Prostate gland (tissue), 2 donors: ENCODE measurements at regions not wholly inside any gene's neighbourhood (a gene's known extent, or its start where the extent isn't known, plus 50 kb on each side); places are given as distances from the start of the nearest gene placed in this dataset.

Experiments used
- DNase-seq: peaks from one replicate; pipeline ENCODE4 v3.0.0-alpha.2; 2019; ENCODE audit warnings: low spot score
- H3K27ac ChIP-seq, 2 donors: fragments of 200-600 bp; sonication (generic); 2 replicates each; pipeline ENCODE4 v1.5.1; 2017 to 2019
- H3K27me3 ChIP-seq: fragments of 200-600 bp; sonication (generic); replicated peaks from 2 replicates; pipeline ENCODE4 v1.5.1; 2019; ENCODE audit not compliant: insufficient read depth
- H3K36me3 ChIP-seq, 2 donors: fragments of 200-600 bp; sonication (generic); 1 replicate in 1 of 2; 2 replicates in 1 of 2; pipeline versions ENCODE4 v1.5.1 to v1.8.1; 2017 to 2019
- H3K4me1 ChIP-seq: fragments of 200-600 bp; sonication (generic); replicated peaks from 2 replicates; pipeline ENCODE4 v1.5.1; 2019
- H3K4me3 ChIP-seq, 2 donors: fragments of 200-600 bp; sonication (generic); 2 replicates each; pipeline ENCODE4 v1.5.1; 2017 to 2019
- H3K9me3 ChIP-seq: fragments of 200-600 bp; sonication (generic); 2 replicates; pipeline ENCODE4 v1.5.1; 2017
- POLR2A ChIP-seq: fragments of 450-650 bp; IDR thresholded peaks from one replicate; pipeline ENCODE4 v1.6.1; 2016; ENCODE audit warnings: antibody characterized with exemption, mild to moderate bottlenecking
- POLR2AphosphoS5 ChIP-seq: sonication (generic); formaldehyde crosslinking; IDR thresholded peaks from one replicate; pipeline ENCODE4 v1.6.1; 2017; ENCODE audit warnings: antibody characterized with exemption
- WGBS: methylation state at CpG from one replicate; pipeline ENCODE4 v1.1.5; 2018; 5-methylcytosine and 5-hydroxymethylcytosine counted together
- intact Hi-C: fragments of 100-400 bp; cut with DNase I; formaldehyde crosslinking; loops from one replicate; pipeline ENCODE4 v1.14.2; 2022
- TF ChIP-seq, protein P1 (sequence below), 4 experiments: fragments of 200-600 bp in 2 of 4; fragments of 450-650 bp in 2 of 4; sonication (generic) in 2 of 4; IDR thresholded peaks; 1 replicate in 3 of 4; 2 replicates in 1 of 4; pipeline ENCODE4 v1.5.1; 2016 to 2019; ENCODE audit warnings: antibody characterized with exemption in 4 of 4, mild to moderate bottlenecking in 2 of 4, moderate library complexity in 2 of 4

DNA sequence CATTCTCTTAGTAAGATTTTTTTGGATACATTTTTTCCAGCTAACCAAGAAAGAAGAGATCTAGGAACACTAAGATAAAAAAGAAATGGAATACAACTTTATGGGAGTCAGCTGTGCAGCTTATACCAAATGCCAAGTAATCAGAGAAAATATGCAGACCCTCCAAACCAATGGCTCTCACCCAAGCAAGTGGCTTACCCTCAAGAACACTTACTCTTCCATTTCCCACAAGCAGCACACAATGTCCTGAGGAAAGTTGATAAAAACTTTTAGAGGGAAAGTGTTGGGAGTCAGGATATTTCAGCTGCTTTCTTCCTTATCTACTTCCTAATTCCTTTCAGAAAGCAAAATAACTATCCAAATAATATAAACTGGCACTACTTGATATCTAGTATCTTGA lies 631.8 kb downstream of the RWDD3 start:
- intact Hi-C loops: no loop called here
- Histone ChIP-seq H3K36me3 (no peaks in the 10 kb centered on the region), H3K9me3 (no peaks in the 10 kb centered on the region), H3K27me3 (no peaks in the 10 kb centered on the region), H3K27ac (no peak overlapping the region), H3K4me1 (no peaks in the 10 kb centered on the region), H3K4me3 (no peak overlapping the region)
- no peak for TF ChIP-seq POLR2A
- TF ChIP-seq, protein P1, sequence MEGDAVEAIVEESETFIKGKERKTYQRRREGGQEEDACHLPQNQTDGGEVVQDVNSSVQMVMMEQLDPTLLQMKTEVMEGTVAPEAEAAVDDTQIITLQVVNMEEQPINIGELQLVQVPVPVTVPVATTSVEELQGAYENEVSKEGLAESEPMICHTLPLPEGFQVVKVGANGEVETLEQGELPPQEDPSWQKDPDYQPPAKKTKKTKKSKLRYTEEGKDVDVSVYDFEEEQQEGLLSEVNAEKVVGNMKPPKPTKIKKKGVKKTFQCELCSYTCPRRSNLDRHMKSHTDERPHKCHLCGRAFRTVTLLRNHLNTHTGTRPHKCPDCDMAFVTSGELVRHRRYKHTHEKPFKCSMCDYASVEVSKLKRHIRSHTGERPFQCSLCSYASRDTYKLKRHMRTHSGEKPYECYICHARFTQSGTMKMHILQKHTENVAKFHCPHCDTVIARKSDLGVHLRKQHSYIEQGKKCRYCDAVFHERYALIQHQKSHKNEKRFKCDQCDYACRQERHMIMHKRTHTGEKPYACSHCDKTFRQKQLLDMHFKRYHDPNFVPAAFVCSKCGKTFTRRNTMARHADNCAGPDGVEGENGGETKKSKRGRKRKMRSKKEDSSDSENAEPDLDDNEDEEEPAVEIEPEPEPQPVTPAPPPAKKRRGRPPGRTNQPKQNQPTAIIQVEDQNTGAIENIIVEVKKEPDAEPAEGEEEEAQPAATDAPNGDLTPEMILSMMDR (IDR thresholded peaks at IDR 0.05): no peak
- no peak for TF ChIP-seq POLR2AphosphoS5
- DNase-seq: no peak

DNA sequence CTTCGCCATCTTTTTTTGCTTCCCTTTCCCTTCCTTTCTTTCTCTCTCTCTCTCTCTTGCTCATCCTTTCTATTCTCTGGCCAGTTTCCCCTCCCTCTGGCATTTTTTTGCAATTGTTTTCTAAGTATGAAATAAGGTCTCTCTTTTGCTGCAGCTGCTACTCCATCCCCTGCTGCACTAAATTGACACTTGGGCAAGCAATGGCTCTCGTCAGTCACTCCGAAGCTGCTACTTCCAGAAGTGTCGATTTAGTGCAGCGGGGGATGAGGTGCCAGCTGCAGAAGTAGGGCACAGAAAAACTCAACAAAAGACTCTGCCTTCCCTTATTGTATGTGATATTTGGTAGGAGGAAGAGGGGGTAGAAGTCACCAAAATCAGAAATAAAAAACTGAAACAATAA lies 642.3 kb downstream of the RWDD3 start:
- no peaks in the 10 kb centered on the region for H3K4me1 ChIP-seq
- H3K27me3 ChIP-seq: no peaks in the 10 kb centered on the region
- TF ChIP-seq POLR2A: no peak
- intact Hi-C loops: no loop called here
- no peak for DNase-seq
- no peaks in the 10 kb centered on the region for H3K36me3 ChIP-seq
- 80% methylated on average over 5 of the region's 5 CpGs for WGBS
- H3K4me3 ChIP-seq: no peak overlapping the region
- no peak overlapping the region for H3K27ac ChIP-seq
- H3K9me3 ChIP-seq: no peaks in the 10 kb centered on the region

DNA sequence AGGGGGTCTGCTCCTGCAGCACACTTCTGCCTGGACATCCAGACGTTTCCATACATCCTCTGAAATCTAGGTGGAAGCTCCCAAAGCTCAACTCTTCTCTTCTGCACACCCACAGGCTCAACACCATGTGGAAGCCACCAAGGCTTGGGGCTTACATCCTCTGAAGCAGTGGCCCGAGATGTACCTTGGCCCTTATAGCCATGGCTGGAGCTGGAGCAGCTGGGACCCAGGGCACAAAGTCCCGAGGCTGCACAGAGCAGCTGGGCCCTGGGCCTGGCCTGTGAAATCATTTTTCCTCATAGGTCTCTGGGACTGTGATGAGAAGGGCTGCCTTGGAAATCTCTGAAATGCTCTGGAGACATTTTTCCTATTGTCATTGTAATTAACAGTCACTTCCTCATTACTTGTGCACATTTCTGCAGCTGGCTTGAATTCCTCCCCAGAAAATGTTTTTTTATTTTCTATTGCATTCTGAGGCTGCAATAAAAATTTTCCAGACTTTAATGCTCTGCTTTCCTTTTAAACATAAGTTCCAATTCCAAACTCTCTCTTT lies 645.6 kb downstream of the RWDD3 start:
- Histone ChIP-seq H3K4me3 (no peak overlapping the region), H3K27ac (no peak overlapping the region), H3K4me1 (no peaks in the 10 kb centered on the region), H3K9me3 (no peaks in the 10 kb centered on the region), H3K27me3 (no peaks in the 10 kb centered on the region), H3K36me3 (no peaks in the 10 kb centered on the region)
- no peak for DNase-seq
- WGBS: 88% methylated on average over 3 of the region's 3 CpGs
- TF ChIP-seq POLR2AphosphoS5 (no peak), POLR2A (no peak)
- TF ChIP-seq, protein P1 (IDR thresholded peaks at IDR 0.05): no peak
- intact Hi-C loops: no loop called here

DNA sequence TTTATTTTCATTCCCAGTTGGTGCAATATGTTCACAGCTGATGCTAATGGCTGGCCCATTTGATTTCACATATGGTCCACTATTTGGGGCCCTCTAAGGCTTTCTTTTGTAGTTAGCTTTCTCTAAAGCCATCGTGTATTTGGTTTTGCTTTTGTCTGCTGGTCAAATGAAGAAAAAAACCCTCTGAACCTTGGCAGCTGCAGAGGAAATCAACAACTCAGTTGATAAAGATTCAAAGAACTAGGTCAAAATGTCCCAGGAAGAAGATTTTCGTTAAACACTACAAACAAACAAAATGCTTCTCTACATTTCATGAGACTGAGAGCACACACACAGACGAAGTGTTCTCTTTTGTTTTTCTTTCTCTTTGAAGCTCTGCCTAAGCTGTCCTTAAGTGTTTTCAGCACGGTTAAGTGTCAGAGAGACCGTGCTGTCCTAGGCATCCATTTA lies 655.0 kb downstream of the RWDD3 start:
- H3K9me3 ChIP-seq: no peaks in the 10 kb centered on the region
- TF ChIP-seq POLR2A: no peak
- TF ChIP-seq POLR2AphosphoS5: no peak
- intact Hi-C loops: no loop called here
- H3K4me3 ChIP-seq: no peak overlapping the region
- no peak for DNase-seq
- H3K27ac ChIP-seq: no peak overlapping the region
- 8% methylated on average over 5 of the region's 5 CpGs for WGBS
- no peaks in the 10 kb centered on the region for H3K36me3 ChIP-seq
- H3K27me3 ChIP-seq: no peaks in the 10 kb centered on the region
- no peaks in the 10 kb centered on the region for H3K4me1 ChIP-seq

DNA sequence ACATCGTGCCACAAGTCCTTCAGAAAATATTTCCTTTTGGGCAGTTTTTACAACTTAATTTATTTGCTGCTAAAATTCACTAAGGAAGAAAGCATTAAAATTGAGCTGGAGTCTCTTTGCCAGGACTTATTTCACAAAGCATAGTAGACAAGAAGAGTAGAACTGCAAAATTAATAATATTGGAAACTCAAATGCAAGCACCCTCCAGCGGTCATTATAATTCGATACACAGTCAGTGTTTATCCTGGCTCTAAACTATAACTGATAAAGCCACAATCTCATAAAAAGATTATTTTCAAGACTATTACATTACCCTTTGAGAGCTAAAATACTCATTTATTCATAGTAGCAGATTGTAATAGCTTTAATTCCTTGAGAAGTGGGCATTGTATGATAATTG lies 655.4 kb downstream of the RWDD3 start:
- no peak for DNase-seq
- H3K27me3 ChIP-seq: no peaks in the 10 kb centered on the region
- H3K4me3 ChIP-seq: no peak overlapping the region
- H3K4me1 ChIP-seq: no peaks in the 10 kb centered on the region
- WGBS: 37% methylated on average over 3 of the region's 3 CpGs
- no peak for TF ChIP-seq POLR2A
- TF ChIP-seq, protein P1 (IDR thresholded peaks at IDR 0.05): no peak
- TF ChIP-seq POLR2AphosphoS5: no peak
- H3K9me3 ChIP-seq: no peaks in the 10 kb centered on the region
- H3K36me3 ChIP-seq: no peaks in the 10 kb centered on the region
- intact Hi-C loops: no loop called here
- no peak overlapping the region for H3K27ac ChIP-seq

DNA sequence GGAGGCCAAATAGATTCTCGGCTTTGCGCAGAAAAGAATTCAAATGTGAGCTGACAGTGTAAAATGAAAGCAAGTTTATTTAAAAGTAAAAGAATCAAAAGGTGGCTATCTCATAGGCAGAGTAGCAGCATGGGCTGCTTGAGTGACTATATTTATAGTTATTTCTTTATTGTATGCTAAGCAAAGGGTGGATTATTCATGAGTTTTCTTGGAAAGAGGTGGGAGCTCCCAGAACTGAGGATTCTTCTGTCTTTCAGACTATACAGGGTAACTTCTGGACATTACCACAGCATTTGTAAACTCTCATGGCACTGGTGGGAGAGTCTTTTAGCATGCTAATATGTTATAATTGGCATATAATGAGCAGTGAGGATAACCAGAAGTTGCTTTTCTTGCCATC lies 659.9 kb downstream of the RWDD3 start:
- WGBS: 100% methylated on average over 2 of the region's 2 CpGs
- Histone ChIP-seq H3K4me3 (no peak overlapping the region), H3K4me1 (no peaks in the 10 kb centered on the region), H3K27ac (no peak overlapping the region), H3K36me3 (no peaks in the 10 kb centered on the region), H3K27me3 (no peaks in the 10 kb centered on the region), H3K9me3 (no peaks in the 10 kb centered on the region)
- no peak for DNase-seq
- intact Hi-C loops: no loop called here
- TF ChIP-seq, protein P1 (IDR thresholded peaks at IDR 0.05): no peak
- TF ChIP-seq POLR2AphosphoS5 (no peak), POLR2A (no peak)
